ENCODE measurements at regions not wholly inside any gene's neighbourhood (a gene's known extent, or its start where the extent isn't known, plus 50 kb on each side); places are given as distances from the start of the nearest gene placed in this dataset.

GRCh38 chr4:114306946-114307345 is 291.7 kb upstream of the UGT8 start:
- TF ChIP-seq CTCF (IDR thresholded peaks at IDR 0.05) (no peak), POLR2A (IDR thresholded peaks at IDR 0.05) (no peak)
